ENCODE measurements at regions not wholly inside any gene's neighbourhood (a gene's known extent, or its start where the extent isn't known, plus 50 kb on each side); places are given as distances from the start of the nearest gene placed in this dataset.

DNA sequence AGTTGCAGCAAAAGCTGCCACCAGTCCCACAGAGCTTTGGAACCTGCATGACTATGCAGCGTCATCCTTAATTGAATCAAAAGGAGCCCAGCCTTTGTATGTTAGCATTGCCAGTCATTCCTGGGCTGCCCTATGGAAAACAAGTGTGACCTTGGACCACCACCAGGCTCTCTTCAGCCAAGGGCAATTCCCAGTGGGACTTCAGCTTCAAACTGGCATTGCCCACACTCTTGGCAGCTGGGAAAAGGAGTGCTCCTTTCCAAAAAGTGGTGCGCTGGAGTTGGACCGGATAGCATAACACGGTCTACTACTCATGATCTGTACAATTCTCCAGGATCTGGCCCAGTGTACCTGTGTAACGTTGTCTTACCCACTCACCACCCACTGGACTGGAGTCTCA lies 259.5 kb downstream of the MREG start:
- Histone ChIP-seq H4K20me1 (ENCODE audit: insufficient read depth) (no peaks in the 10 kb centered on the region), H3K79me2 (ENCODE audit: insufficient read depth) (no peaks in the 10 kb centered on the region), H3K4me3 (no peak overlapping the region), H3K27ac (no peak overlapping the region), H3K4me2 (ENCODE audit: unreplicated experiment) (no peak overlapping the region), H3K4me1 (ENCODE audit: insufficient read depth) (peaks cover 59% of the 10 kb centered on the region), H3K9ac (no peak overlapping the region), H2AFZ (no peak overlapping the region), H3K36me3 (ENCODE audit: low read depth) (no peaks in the 10 kb centered on the region), H3K9me2 (ENCODE audit: insufficient read depth) (no peaks in the 10 kb centered on the region), H3K9me3 (ENCODE audit: low read depth) (no peaks in the 10 kb centered on the region), H3F3A (ENCODE audit: insufficient read depth) (peaks cover 68% of the 10 kb centered on the region), H3K27me3 (replicated peaks; ENCODE audit: insufficient read depth) (no peaks in the 10 kb centered on the region)
- in situ Hi-C loops (cut with MboI): no loop called here
- TF ChIP-seq EZH2 (IDR thresholded peaks at IDR 0.05; ENCODE audit: insufficient read depth, poor library complexity, severe bottlenecking): no peak
- no peak for TF ChIP-seq EZH2phosphoT487 (IDR thresholded peaks at IDR 0.05; ENCODE audit: insufficient read depth, low read depth)
- 53 to 68% methylated on average over 5 of the region's 5 CpGs for WGBS, 2 experiments (ENCODE audit: low coverage in 1 of 2, low lambda C conversion rate in 2 of 2, missing lambda C conversion rate in 2 of 2)
- no peak for DNase-seq

DNA sequence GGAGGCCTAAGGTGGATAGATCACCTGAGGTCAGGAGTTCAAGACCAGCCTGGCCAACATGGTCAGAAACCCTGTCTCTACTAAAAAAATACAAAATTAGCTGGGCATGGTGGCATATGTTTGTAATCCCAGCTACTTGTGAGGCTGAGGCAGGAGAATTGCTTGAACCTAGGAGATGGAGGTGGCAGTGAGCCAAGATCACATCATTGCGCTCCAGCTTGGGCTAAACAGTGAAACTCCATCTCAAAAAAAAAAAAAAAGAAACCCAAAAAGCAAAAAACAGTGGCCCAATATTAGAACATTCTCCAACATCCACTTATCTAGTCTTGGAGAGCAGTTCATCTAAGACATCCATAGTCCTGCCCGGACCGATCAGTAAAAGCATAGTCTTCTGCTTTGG lies 260.4 kb downstream of the MREG start:
- in situ Hi-C loops (cut with MboI): no loop called here
- Histone ChIP-seq H3K4me1 (ENCODE audit: insufficient read depth) (peaks cover 57% of the 10 kb centered on the region), H3F3A (ENCODE audit: insufficient read depth) (peaks cover 63% of the 10 kb centered on the region), H4K20me1 (ENCODE audit: insufficient read depth) (no peaks in the 10 kb centered on the region), H3K9me3 (ENCODE audit: low read depth) (no peaks in the 10 kb centered on the region), H3K4me3 (no peak overlapping the region), H3K27ac (no peak overlapping the region), H2AFZ (no peak overlapping the region), H3K79me2 (ENCODE audit: insufficient read depth) (no peaks in the 10 kb centered on the region), H3K9me2 (ENCODE audit: insufficient read depth) (no peaks in the 10 kb centered on the region), H3K9ac (no peak overlapping the region), H3K27me3 (replicated peaks; ENCODE audit: insufficient read depth) (no peaks in the 10 kb centered on the region), H3K4me2 (ENCODE audit: unreplicated experiment) (no peak overlapping the region), H3K36me3 (ENCODE audit: low read depth) (no peaks in the 10 kb centered on the region)
- WGBS, 2 experiments (ENCODE audit: low coverage in 1 of 2, low lambda C conversion rate in 2 of 2, missing lambda C conversion rate in 2 of 2): 98 to 100% methylated on average over 3 of the region's 3 CpGs
- TF ChIP-seq EZH2 (IDR thresholded peaks at IDR 0.05; ENCODE audit: insufficient read depth, poor library complexity, severe bottlenecking) (no peak), EZH2phosphoT487 (IDR thresholded peaks at IDR 0.05; ENCODE audit: insufficient read depth, low read depth) (no peak)
- no peak for DNase-seq

DNA sequence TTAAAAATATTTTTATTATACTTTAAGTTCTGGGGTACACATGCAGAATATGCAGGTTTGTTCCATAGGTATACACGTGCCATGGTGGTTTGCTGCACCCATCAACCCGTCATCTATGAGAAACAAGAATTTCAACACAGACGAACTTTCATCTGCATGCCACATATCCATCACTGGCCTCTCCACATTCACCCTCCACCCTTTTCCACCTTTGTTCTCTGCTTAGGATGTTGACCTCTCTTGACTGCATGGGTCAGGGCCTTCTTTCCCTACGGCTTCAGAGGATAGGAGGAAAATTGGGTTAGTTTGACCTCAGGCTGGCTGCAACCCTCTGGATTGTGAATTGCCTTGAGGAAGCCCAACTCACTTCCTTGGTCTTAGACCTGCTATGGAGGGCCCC lies 260.9 kb downstream of the MREG start:
- Histone ChIP-seq H3F3A (ENCODE audit: insufficient read depth) (peaks cover 63% of the 10 kb centered on the region), H3K9me2 (ENCODE audit: insufficient read depth) (no peaks in the 10 kb centered on the region), H2AFZ (no peak overlapping the region), H3K4me1 (ENCODE audit: insufficient read depth) (peaks cover 62% of the 10 kb centered on the region), H3K9me3 (ENCODE audit: low read depth) (no peaks in the 10 kb centered on the region), H4K20me1 (ENCODE audit: insufficient read depth) (no peaks in the 10 kb centered on the region), H3K9ac (no peak overlapping the region), H3K27ac (no peak overlapping the region), H3K79me2 (ENCODE audit: insufficient read depth) (no peaks in the 10 kb centered on the region), H3K4me3 (no peak overlapping the region), H3K27me3 (replicated peaks; ENCODE audit: insufficient read depth) (no peaks in the 10 kb centered on the region), H3K4me2 (ENCODE audit: unreplicated experiment) (no peak overlapping the region), H3K36me3 (ENCODE audit: low read depth) (no peaks in the 10 kb centered on the region)
- no peak for DNase-seq
- WGBS, 2 experiments (ENCODE audit: low coverage in 1 of 2, low lambda C conversion rate in 2 of 2, missing lambda C conversion rate in 2 of 2): 95 to 100% methylated on average over 4 of the region's 4 CpGs
- TF ChIP-seq EZH2phosphoT487 (IDR thresholded peaks at IDR 0.05; ENCODE audit: insufficient read depth, low read depth) (no peak), EZH2 (IDR thresholded peaks at IDR 0.05; ENCODE audit: insufficient read depth, poor library complexity, severe bottlenecking) (no peak)
- in situ Hi-C loops (cut with MboI): no loop called here

DNA sequence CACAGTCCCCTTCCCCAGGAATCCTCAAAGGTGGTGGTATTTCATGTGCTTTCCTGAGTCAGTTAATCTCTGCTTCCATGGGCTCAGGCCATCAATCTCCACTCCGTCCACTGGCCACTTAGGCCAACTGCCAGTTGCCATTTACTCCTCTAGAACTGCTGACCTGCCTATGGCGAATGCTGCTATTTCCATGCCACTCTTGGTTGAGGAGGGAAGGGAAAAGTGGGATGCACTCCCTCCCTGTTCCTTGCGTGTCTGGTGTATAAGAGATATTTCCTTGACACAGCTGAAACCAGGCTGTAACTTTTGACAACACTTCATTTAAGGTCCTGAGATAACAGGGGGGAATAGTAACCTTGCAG lies 261.5 kb downstream of the MREG start:
- no peak for TF ChIP-seq EZH2 (IDR thresholded peaks at IDR 0.05; ENCODE audit: insufficient read depth, poor library complexity, severe bottlenecking)
- TF ChIP-seq EZH2phosphoT487 (IDR thresholded peaks at IDR 0.05; ENCODE audit: insufficient read depth, low read depth): no peak
- Histone ChIP-seq H3K27me3 (replicated peaks; ENCODE audit: insufficient read depth) (no peaks in the 10 kb centered on the region), H2AFZ (no peak overlapping the region), H3K4me1 (ENCODE audit: insufficient read depth) (peaks cover 68% of the 10 kb centered on the region), H3K79me2 (ENCODE audit: insufficient read depth) (no peaks in the 10 kb centered on the region), H3F3A (ENCODE audit: insufficient read depth) (peaks cover 63% of the 10 kb centered on the region), H3K9me2 (ENCODE audit: insufficient read depth) (no peaks in the 10 kb centered on the region), H3K36me3 (ENCODE audit: low read depth) (no peaks in the 10 kb centered on the region), H3K27ac (peak overlapping the region; percentile 91), H3K4me3 (no peak overlapping the region), H4K20me1 (ENCODE audit: insufficient read depth) (no peaks in the 10 kb centered on the region), H3K9ac (peak overlapping the region; percentile 27), H3K4me2 (ENCODE audit: unreplicated experiment) (peak overlapping the region; percentile 51), H3K9me3 (ENCODE audit: low read depth) (no peaks in the 10 kb centered on the region)
- 77 to 79% methylated on average over 3 of the region's 3 CpGs for WGBS, 2 experiments (ENCODE audit: low coverage in 1 of 2, low lambda C conversion rate in 2 of 2, missing lambda C conversion rate in 2 of 2)
- in situ Hi-C loops (cut with MboI): no loop called here
- no peak for DNase-seq
